NCI-H1930 (cell line): ENCODE measurements at regions not wholly inside any gene's neighbourhood (a gene's known extent, or its start where the extent isn't known, plus 50 kb on each side); places are given as distances from the start of the nearest gene placed in this dataset.
A peak's percentile ranks its signal among the peaks of the same experiment; 100 is the strongest.

Source experiments
- DNase-seq, 2 experiments: peaks; one replicate each; lab custom pipeline; 2025; lab: John Stamatoyannopoulos, UW

GRCh38 chr5:116650964-116651363 lies 76.3 kb upstream of the SEMA6A start:
- no peak for DNase-seq

DNA sequence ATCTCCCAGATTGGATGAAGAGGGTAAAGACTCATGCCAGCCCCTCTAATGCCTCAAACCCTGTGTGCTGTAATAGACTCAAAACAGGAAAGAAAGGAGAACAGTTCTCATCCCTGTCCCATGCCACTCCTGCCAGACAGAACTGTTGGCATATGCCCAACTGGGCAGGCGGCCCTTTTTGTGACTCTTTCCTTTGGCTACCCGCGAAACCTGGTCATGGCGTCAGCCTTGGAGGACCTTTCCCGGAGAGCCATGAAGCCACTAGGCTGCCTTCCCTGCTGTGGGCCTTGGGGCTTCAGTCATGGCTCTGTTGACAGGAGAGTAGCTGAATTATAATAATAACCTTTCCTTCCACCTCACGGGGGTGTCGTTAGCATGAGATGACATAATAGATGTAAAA lies 75.9 kb upstream of the SEMA6A start:
- DNase-seq: no peak

- no peak for DNase-seq
Measured at GRCh38 chr5:116646611-116647289, 72.1 kb upstream of the SEMA6A start.

GRCh38 chr5:116645627-116646026 lies 71.0 kb upstream of the SEMA6A start:
- DNase-seq: peak; percentile 10 to 15

- DNase-seq: no peak
Measured at GRCh38 chr5:116640236-116640635, 65.6 kb upstream of the SEMA6A start.

DNA sequence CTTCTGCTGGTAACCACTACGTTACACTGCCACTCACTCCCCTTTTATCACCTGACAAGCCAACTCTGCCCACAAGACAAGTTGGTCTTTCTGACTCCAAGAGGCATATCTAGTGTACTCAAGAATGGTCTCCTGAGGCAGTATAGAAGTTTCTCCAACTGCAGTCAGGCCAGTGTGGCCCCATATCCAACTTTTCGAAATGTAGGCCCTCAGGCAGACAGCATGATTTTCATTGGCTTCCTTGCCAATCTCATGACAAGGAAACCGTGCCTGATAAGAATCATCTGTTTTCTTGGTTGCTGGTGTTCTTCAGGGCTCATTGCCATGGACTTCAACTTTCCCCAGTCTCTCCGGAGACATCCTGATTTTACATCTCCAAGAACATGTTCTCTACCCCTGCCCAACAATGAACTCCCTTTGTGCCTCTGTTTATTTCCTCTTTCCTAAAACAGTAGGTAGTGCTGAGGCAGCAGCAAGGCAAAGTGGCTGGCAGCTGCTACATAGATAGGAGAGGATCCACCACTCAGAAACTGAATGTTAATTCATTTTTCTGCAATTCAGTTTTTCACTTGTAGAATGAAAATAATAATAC lies 62.6 kb upstream of the SEMA6A start:
- no peak for DNase-seq

GRCh38 chr5:116632890-116633289 lies 58.3 kb upstream of the SEMA6A start:
- no peak for DNase-seq

DNA sequence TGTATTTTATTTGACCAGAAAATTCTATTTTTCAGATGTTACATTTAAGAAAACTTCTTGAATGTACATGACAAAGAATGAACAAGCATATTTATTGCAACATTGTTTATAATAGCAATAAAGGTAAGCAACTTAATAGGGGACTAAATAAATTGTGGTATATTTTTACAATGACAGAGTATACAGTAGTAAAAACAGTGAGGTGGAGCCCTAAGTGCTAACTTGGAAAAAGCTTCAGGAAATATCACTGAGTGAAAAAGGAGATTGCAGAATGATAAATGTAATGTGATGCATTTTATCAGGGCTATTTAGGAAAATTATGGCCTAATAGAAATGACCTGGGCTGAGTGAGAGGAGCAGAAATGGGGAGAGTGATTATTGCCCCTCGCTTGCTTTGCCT lies 56.5 kb upstream of the SEMA6A start:
- DNase-seq: no peak

DNA sequence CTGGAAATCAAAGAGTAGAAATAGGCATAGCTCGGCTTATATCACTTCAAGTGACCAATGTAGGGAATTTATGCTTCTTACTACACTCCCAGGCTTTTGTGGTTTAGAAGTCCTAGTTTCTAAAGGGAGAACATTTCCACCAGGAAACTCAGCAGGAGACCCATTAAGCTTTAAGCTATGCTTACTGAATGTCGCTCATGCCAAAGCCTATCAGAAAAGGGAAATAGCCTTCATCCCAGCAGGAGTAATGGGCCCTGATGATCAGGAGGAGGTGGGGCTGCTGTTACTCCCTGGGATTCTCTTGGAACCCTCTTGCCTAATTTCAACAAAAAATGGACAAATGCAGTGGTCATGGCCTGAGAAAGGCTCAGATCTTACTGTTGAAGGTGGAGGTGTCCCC lies 54.5 kb upstream of the SEMA6A start:
- no peak for DNase-seq

DNA sequence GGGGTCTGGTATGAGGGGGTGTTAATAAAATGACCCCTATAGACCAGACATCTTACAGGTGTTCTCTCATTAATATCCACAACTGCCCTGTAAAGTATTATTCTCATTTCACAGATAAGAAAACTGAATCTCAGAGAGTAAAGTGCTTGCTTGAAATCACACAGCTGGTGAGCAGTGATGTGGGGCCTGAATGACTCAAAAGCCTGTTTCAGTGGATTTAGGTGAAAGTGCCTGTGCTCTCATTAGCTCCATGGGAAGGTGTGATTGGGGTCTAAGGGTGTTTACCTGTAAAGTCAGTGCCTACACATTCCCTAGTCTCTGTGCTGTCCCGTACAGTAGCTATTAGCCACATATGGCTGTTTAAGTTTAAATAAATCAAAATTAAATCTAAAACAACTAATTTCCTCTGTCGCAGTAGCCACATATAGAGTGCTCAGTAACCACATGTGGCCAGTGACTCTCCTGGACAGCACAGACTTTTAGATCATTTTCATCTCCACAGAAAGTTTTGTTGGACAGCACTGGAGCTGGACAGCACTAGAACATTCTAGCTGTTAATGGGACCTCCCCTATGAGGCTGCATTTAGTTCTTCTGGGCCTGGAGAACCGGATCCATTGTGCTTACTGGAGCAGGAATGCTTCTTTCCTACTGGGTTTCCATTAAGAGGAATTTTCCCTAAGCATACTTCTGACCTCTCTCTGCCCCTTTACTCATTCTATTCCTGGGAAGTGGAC lies 52.5 kb upstream of the SEMA6A start:
- DNase-seq: no peak

GRCh38 chr5:116626272-116626723 lies 51.7 kb upstream of the SEMA6A start:
- DNase-seq: no peak
